Right atrium auricular region (tissue), 2 donors: ENCODE measurements at regions not wholly inside any gene's neighbourhood (a gene's known extent, or its start where the extent isn't known, plus 50 kb on each side); places are given as distances from the start of the nearest gene placed in this dataset.
A peak's percentile ranks its signal among the peaks of the same experiment; 100 is the strongest.

ENCODE experiments used
- DNase-seq: peaks from one replicate; pipeline ENCODE4 v3.0.0-alpha.2; 2019; ENCODE audit warnings: low spot score
- H3K27ac ChIP-seq, 2 donors: fragments of 200-600 bp; sonication (generic); 1 replicate in 1 of 2; 2 replicates in 1 of 2; pipeline ENCODE4 v1.5.1; 2016 to 2019
- H3K27me3 ChIP-seq, 2 donors: fragments of 200-600 bp; sonication (generic); one replicate each; pipeline versions ENCODE4 v1.5.1 to v1.6.0; 2017 to 2019
- H3K36me3 ChIP-seq: fragments of 200-600 bp; sonication (generic); one replicate; pipeline ENCODE4 v1.5.1; 2016
- H3K4me1 ChIP-seq, 2 donors: fragments of 200-600 bp; sonication (generic); one replicate each; pipeline versions ENCODE4 v1.5.1 to v1.6.0; 2017 to 2019
- H3K4me3 ChIP-seq, 2 donors: fragments of 200-600 bp; sonication (generic); 1 replicate in 1 of 2; 2 replicates in 1 of 2; pipeline ENCODE4 v1.5.1; 2017 to 2019; ENCODE audit warnings: mild to moderate bottlenecking in 1 of 2, moderate library complexity in 1 of 2
- H3K9me3 ChIP-seq, 2 donors: fragments of 200-600 bp; sonication (generic); one replicate each; pipeline ENCODE4 v1.5.1; 2019
- TF ChIP-seq, protein P1 (sequence below), 2 donors: fragments of 200-600 bp; sonication (generic); IDR thresholded peaks; one replicate each; pipeline ENCODE4 v1.5.1; 2019; ENCODE audit warnings: antibody characterized with exemption in 2 of 2

DNA sequence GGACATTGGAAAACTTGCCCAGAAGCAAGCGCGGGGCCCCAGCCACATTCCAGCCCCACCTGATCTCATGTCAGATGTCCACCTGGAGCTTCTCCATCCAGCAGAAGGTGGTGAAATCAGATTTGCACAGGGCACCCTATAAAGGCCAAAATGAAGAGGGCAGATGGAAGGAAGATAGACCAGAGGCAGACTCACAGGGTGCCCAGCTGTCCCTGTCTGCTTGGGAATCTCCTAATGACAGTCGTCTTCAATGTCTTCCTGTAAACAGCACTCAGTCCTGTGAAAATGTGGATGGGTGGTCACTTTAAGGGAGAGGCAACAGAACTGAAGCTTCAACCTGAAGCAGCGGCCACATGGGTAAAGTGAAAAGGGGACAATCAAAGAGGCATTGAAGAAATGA, 607.5 kb downstream of the IRX1 start:
- Histone ChIP-seq H3K4me1 (no peaks in the 10 kb centered on the region), H3K9me3 (no peaks in the 10 kb centered on the region), H3K27ac (no peak overlapping the region), H3K4me3 (no peak overlapping the region), H3K36me3 (no peaks in the 10 kb centered on the region), H3K27me3 (no peaks in the 10 kb centered on the region)
- DNase-seq, result no peak
- TF ChIP-seq, protein P1, sequence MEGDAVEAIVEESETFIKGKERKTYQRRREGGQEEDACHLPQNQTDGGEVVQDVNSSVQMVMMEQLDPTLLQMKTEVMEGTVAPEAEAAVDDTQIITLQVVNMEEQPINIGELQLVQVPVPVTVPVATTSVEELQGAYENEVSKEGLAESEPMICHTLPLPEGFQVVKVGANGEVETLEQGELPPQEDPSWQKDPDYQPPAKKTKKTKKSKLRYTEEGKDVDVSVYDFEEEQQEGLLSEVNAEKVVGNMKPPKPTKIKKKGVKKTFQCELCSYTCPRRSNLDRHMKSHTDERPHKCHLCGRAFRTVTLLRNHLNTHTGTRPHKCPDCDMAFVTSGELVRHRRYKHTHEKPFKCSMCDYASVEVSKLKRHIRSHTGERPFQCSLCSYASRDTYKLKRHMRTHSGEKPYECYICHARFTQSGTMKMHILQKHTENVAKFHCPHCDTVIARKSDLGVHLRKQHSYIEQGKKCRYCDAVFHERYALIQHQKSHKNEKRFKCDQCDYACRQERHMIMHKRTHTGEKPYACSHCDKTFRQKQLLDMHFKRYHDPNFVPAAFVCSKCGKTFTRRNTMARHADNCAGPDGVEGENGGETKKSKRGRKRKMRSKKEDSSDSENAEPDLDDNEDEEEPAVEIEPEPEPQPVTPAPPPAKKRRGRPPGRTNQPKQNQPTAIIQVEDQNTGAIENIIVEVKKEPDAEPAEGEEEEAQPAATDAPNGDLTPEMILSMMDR (IDR thresholded peaks at IDR 0.05), result no peak

DNA sequence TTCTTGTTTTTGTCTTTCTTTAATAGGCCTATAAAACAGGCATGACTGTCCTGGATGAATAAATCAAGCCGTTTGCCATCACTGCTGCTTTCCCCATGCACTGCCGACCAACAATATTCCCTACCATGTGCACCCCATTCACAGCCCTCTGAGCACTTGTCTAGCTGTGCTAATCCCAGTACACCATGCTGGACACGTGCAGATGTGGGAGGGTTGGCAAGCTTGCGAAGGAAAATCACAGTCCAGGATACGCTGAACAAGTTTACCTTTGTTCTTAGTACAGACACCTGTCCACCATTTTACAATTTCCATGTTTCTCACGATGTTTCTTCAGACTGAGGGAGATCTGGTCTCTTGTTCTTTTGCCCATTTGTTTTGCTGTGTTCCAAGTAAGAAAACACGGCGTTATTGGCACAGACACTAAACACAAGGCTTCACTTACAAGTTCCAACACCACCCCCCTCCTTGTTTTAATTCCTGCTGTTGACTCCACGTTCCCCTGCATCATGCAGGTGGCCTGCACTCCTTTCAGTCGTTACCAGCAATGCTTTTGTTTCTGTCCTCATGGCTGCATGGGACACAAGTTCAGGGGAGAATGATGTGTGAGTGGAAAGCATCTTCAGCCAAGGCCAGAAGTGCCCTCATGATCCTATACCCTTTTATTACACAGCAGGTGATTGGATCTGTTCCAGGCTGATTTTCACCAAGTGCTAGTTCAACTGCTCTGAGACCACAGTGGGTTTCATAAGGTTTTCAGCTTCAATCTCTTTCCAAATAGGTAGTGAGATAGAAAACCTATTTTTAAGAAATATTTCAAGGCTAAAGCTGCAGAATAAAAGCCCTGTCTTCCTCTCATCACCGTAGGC, 608.9 kb downstream of the IRX1 start:
- no peak overlapping the region for H3K27ac ChIP-seq
- no peaks in the 10 kb centered on the region for H3K36me3 ChIP-seq
- no peak overlapping the region for H3K4me3 ChIP-seq
- no peaks in the 10 kb centered on the region for H3K27me3 ChIP-seq
- DNase-seq, result peak; percentile 11
- H3K9me3 ChIP-seq, result no peaks in the 10 kb centered on the region
- no peaks in the 10 kb centered on the region for H3K4me1 ChIP-seq
- TF ChIP-seq, protein P1 (IDR thresholded peaks at IDR 0.05), result no peak

DNA sequence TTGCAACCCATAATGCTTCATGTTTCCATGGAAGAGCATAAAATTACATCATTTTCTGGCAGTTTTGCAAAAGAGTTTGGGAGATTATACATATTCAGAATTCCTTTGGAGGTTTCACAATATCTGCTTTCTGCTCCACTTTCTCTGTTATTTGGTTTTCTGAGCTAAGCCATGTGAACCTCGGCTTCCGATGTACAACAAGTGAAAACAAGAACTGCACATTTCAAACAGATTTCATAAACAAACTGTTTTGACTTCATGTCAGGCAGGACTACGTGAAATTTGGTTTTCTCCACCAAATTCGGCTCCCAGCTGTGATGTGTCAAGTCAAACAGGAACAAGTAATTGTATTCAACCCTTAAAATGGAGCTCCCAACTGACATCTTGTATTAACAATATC, 609.8 kb downstream of the IRX1 start:
- no peaks in the 10 kb centered on the region for H3K27me3 ChIP-seq
- TF ChIP-seq, protein P1 (IDR thresholded peaks at IDR 0.05), result no peak
- H3K36me3 ChIP-seq, result no peaks in the 10 kb centered on the region
- H3K27ac ChIP-seq, result no peak overlapping the region
- H3K9me3 ChIP-seq, result no peaks in the 10 kb centered on the region
- no peak overlapping the region for H3K4me3 ChIP-seq
- peak; percentile 53 for DNase-seq
- H3K4me1 ChIP-seq, result no peaks in the 10 kb centered on the region

DNA sequence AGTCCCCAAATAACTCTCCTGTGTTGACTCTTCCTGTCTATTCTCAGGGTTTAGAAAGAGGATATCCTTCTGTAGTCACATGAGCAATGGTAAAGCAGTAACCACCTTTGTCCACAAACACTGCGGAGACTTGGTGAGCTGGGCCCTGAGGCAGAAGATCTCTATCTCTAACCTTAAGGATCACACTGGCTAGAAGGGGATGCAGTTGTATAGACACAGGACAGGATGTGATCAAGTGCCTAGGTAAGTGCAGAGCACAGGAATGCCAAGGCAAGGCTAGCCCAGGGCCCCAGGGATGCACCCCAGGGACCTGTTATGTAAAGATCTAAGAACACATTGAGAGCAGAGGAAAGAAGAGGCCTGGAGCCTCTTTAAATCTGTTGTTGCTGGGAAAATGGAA, 610.5 kb downstream of the IRX1 start:
- DNase-seq, result peak; percentile 46
- Histone ChIP-seq H3K36me3 (no peaks in the 10 kb centered on the region), H3K27ac (no peak overlapping the region), H3K4me1 (no peaks in the 10 kb centered on the region), H3K9me3 (no peaks in the 10 kb centered on the region), H3K27me3 (no peaks in the 10 kb centered on the region), H3K4me3 (no peak overlapping the region)
- TF ChIP-seq, protein P1 (IDR thresholded peaks at IDR 0.05), result no peak

DNA sequence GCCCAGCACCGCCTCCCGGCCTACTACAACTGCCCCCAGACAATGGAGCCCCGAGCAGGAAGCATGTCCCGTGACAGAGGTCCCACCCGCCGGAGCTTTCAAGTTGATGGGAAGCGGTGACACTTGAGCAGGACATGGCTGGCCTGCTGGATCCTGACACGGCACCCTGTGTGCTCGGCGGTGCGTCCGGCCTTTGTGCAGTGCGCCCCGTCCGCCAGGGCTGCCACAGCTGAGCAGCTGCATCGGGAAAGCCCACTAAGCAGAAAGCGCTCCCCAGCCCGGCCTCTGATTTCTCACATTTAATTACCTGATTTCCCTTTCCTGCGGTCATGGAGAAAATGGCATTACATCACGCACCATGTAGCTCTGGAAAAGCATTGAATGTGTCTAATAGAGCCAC, 611.9 kb downstream of the IRX1 start:
- no peak for DNase-seq
- no peaks in the 10 kb centered on the region for H3K36me3 ChIP-seq
- H3K4me1 ChIP-seq, result no peaks in the 10 kb centered on the region
- H3K27me3 ChIP-seq, result no peaks in the 10 kb centered on the region
- no peak overlapping the region for H3K4me3 ChIP-seq
- H3K27ac ChIP-seq, result no peak overlapping the region
- no peaks in the 10 kb centered on the region for H3K9me3 ChIP-seq
- TF ChIP-seq, protein P1 (IDR thresholded peaks at IDR 0.05), result no peak

DNA sequence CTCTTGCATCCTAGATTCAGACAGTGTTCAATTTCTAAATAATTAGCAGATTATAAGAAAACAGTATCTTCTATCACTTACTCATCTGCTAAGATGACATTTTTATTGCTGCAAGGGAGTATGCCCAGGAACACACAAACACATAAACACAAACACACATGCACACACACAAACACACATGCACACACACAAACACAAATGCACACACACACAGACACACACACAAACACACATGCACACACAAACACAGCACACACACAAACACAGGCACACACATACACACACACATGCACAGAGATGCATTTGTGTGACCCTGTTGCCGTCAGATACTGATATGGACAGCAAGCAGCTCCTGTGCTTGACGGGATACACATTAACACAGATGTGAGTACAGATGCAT, 612.9 kb downstream of the IRX1 start:
- Histone ChIP-seq H3K4me1 (no peaks in the 10 kb centered on the region), H3K4me3 (no peak overlapping the region), H3K27me3 (no peaks in the 10 kb centered on the region), H3K9me3 (no peaks in the 10 kb centered on the region), H3K36me3 (no peaks in the 10 kb centered on the region), H3K27ac (no peak overlapping the region)
- no peak for DNase-seq
- TF ChIP-seq, protein P1 (IDR thresholded peaks at IDR 0.05), result no peak
